ENCODE measurements at regions not wholly inside any gene's neighbourhood (a gene's known extent, or its start where the extent isn't known, plus 50 kb on each side); places are given as distances from the start of the nearest gene placed in this dataset.

DNA sequence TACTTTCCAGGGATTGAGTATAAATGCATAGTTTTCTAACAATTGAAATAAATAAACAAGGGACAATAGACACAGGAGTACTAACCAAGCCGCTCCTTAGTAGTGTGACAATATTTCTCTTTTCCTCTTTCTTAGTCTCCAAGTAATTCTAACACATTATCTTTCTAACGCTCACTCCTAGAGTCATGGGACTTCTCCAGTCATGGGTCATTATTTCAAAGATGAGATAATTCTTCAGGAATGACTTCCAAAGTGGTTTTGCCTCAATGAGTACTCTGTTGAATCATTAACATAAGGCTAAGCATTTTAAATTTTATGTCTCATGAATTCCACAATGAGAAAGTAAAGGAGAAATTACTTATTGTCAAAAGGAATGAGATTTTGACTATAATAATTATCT, 605.8 kb upstream of the ADAMTS5 start:
- Histone ChIP-seq H3K4me1 (ENCODE audit: control insufficient read depth, extremely low read depth, insufficient read depth, low read length) (no peaks in the 10 kb centered on the region), H3K36me3 (ENCODE audit: control insufficient read depth in 2 of 2, extremely low read depth in 1 of 2, insufficient read depth in 2 of 2, low read length in 2 of 2) (no peaks in the 10 kb centered on the region), H2AFZ (ENCODE audit: low read depth, low read length) (no peak overlapping the region), H3K4me3 (replicated peaks in 1 of 3; ENCODE audit: insufficient read depth in 1 of 3, low read depth in 1 of 3, low read length in 3 of 3) (no peak overlapping the region), H3K9ac (replicated peaks; ENCODE audit: extremely low read depth, insufficient read depth, low read length) (no peak overlapping the region), H3K27me3 (ENCODE audit: control insufficient read depth in 2 of 2, insufficient read depth in 2 of 2, low read length in 2 of 2) (no peaks in the 10 kb centered on the region), H3K9me3 (replicated peaks; ENCODE audit: control insufficient read depth, insufficient read depth, low read length) (no peaks in the 10 kb centered on the region), H3K4me2 (ENCODE audit: insufficient read depth, low read length) (no peak overlapping the region), H3K27ac (ENCODE audit: insufficient read depth, low read depth, low read length) (no peak overlapping the region), H3K79me2 (ENCODE audit: control insufficient read depth, insufficient read depth, low read length) (no peaks in the 10 kb centered on the region), H3K9me1 (replicated peaks; ENCODE audit: control insufficient read depth, extremely low read depth, insufficient read depth, low read length) (no peaks in the 10 kb centered on the region), H4K20me1 (replicated peaks; ENCODE audit: control insufficient read depth, extremely low read depth, insufficient read depth, low read length) (no peaks in the 10 kb centered on the region)
- DNase-seq (ENCODE audit: low read depth, low spot score): no peak
- POLR2A ChIA-PET: no interaction called here
- intact Hi-C loops (cut with micrococcal nuclease): no loop called here
- FAIRE-seq: no peak
- CTCF ChIA-PET: interaction anchor here (1.0 kb wide), 1 partner anchor 129 kb away, joined by 3 read pairs; no protein-coding TSS in a partner anchor
- no TSS peak for BruUV-seq (replicated peaks)
- TF ChIP-seq FOS (IDR thresholded peaks at IDR 0.05; ENCODE audit: borderline replicate concordance, insufficient read depth, low read length) (no peak), POLR2A (IDR thresholded peaks at IDR 0.05; ENCODE audit: low read depth, low read length) (no peak), EZH2 (IDR thresholded peaks at IDR 0.05; ENCODE audit: borderline replicate concordance, low read depth, low read length, severe bottlenecking) (no peak)
- dilution Hi-C loops (cut with MboI; ENCODE audit: extremely low pct_ligation_motif_present, low sequenced_read_pairs): no loop called here

- no peaks in the 10 kb centered on the region for H3K36me3 ChIP-seq (ENCODE audit: control insufficient read depth in 2 of 2, extremely low read depth in 1 of 2, insufficient read depth in 2 of 2, low read length in 2 of 2)
- no peak for FAIRE-seq
- no peak for DNase-seq (ENCODE audit: low read depth, low spot score)
- no peak overlapping the region for H3K27ac ChIP-seq (ENCODE audit: insufficient read depth, low read depth, low read length)
- no peak overlapping the region for H2AFZ ChIP-seq (ENCODE audit: low read depth, low read length)
- TF ChIP-seq POLR2A (IDR thresholded peaks at IDR 0.05; ENCODE audit: low read depth, low read length): no peak
- TF ChIP-seq JUN (IDR thresholded peaks at IDR 0.05; ENCODE audit: borderline replicate concordance, insufficient read depth, insufficient read length, low read depth): no peak
- TF ChIP-seq, protein P1, sequence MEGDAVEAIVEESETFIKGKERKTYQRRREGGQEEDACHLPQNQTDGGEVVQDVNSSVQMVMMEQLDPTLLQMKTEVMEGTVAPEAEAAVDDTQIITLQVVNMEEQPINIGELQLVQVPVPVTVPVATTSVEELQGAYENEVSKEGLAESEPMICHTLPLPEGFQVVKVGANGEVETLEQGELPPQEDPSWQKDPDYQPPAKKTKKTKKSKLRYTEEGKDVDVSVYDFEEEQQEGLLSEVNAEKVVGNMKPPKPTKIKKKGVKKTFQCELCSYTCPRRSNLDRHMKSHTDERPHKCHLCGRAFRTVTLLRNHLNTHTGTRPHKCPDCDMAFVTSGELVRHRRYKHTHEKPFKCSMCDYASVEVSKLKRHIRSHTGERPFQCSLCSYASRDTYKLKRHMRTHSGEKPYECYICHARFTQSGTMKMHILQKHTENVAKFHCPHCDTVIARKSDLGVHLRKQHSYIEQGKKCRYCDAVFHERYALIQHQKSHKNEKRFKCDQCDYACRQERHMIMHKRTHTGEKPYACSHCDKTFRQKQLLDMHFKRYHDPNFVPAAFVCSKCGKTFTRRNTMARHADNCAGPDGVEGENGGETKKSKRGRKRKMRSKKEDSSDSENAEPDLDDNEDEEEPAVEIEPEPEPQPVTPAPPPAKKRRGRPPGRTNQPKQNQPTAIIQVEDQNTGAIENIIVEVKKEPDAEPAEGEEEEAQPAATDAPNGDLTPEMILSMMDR (IDR thresholded peaks at IDR 0.05; ENCODE audit: extremely low read depth in 1 of 2, insufficient read depth in 1 of 2, low read depth in 1 of 2, low read length in 2 of 2): no peak
- CTCF ChIA-PET: interaction anchor here (1.0 kb wide), 1 partner anchor 130 kb away, joined by 3 read pairs; no protein-coding TSS in a partner anchor
- no peaks in the 10 kb centered on the region for H4K20me1 ChIP-seq (replicated peaks; ENCODE audit: control insufficient read depth, extremely low read depth, insufficient read depth, low read length)
- H3K4me3 ChIP-seq (replicated peaks in 1 of 3; ENCODE audit: insufficient read depth in 1 of 3, low read depth in 1 of 3, low read length in 3 of 3): no peak overlapping the region
- H3K79me2 ChIP-seq (ENCODE audit: control insufficient read depth, insufficient read depth, low read length): no peaks in the 10 kb centered on the region
- POLR2A ChIA-PET: no interaction called here
- no TSS peak for BruUV-seq (replicated peaks)
- dilution Hi-C loops (cut with MboI; ENCODE audit: extremely low pct_ligation_motif_present, low sequenced_read_pairs) (no loop called here), intact Hi-C loops (cut with micrococcal nuclease) (no loop called here)
- H3K9me3 ChIP-seq (replicated peaks; ENCODE audit: control insufficient read depth, insufficient read depth, low read length): no peaks in the 10 kb centered on the region
- no peak overlapping the region for H3K4me2 ChIP-seq (ENCODE audit: insufficient read depth, low read length)
- no peaks in the 10 kb centered on the region for H3K27me3 ChIP-seq (ENCODE audit: control insufficient read depth in 2 of 2, insufficient read depth in 2 of 2, low read length in 2 of 2)
- H3K9me1 ChIP-seq (replicated peaks; ENCODE audit: control insufficient read depth, extremely low read depth, insufficient read depth, low read length): no peaks in the 10 kb centered on the region
- no peak overlapping the region for H3K9ac ChIP-seq (replicated peaks; ENCODE audit: extremely low read depth, insufficient read depth, low read length)
- no peaks in the 10 kb centered on the region for H3K4me1 ChIP-seq (ENCODE audit: control insufficient read depth, extremely low read depth, insufficient read depth, low read length)
These were observed 604.8 kb upstream of the ADAMTS5 start for GRCh38 chr21:27571706-27572105.
